SK-N-MC (cell line): ENCODE measurements at regions not wholly inside any gene's neighbourhood (a gene's known extent, or its start where the extent isn't known, plus 50 kb on each side); places are given as distances from the start of the nearest gene placed in this dataset.

Experiments
- DNase-seq: peaks from one replicate; pipeline ENCODE4 v3.0.0-alpha.2; 2011; ENCODE audit warnings: low read depth, low spot score
- H3K27ac ChIP-seq: fragments of 200-600 bp; sonication (generic); 2 replicates; pipeline ENCODE4 v1.5.1; 2016; ENCODE audit warnings: mixed run types
- H3K36me3 ChIP-seq: fragments of 200-600 bp; sonication (generic); 2 replicates; pipeline ENCODE4 v1.6.1; 2017; ENCODE audit warnings: antibody characterized with exemption, low read length, mixed read lengths; ENCODE audit not compliant: insufficient read depth
- H3K4me3 ChIP-seq: fragments of 200-600 bp; sonication (generic); 2 replicates; pipeline ENCODE4 v1.5.1; 2016
- H3K9ac ChIP-seq: fragments of 200-600 bp; sonication (generic); 2 replicates; pipeline ENCODE4 v1.8.0; 2017; ENCODE audit warnings: mixed run types, mixed read lengths; ENCODE audit not compliant: insufficient read length
- H3K9me3 ChIP-seq: fragments of 200-600 bp; sonication (generic); 2 replicates; pipeline ENCODE4 v1.6.1; 2017; ENCODE audit warnings: low read depth, mild to moderate bottlenecking, antibody characterized with exemption, low read length, moderate library complexity, mixed read lengths
- EZH2 ChIP-seq: fragments of 200-600 bp; sonication (generic); IDR thresholded peaks from one replicate; pipeline ENCODE4 v1.6.1; 2017; ENCODE audit warnings: antibody characterized with exemption
- FOXP2 ChIP-seq: optimal IDR thresholded peaks from 2 replicates; pipeline ENCODE3; 2011; ENCODE audit warnings: mild to moderate bottlenecking, moderate library complexity; ENCODE audit not compliant: insufficient read depth; ENCODE audit errors: extremely low read length, control extremely low read depth
- POLR2AphosphoS5 ChIP-seq: IDR thresholded peaks from 2 replicates; pipeline ENCODE4 v1.6.1; 2012; ENCODE audit warnings: mild to moderate bottlenecking, low read depth, low read length, borderline replicate concordance

DNA sequence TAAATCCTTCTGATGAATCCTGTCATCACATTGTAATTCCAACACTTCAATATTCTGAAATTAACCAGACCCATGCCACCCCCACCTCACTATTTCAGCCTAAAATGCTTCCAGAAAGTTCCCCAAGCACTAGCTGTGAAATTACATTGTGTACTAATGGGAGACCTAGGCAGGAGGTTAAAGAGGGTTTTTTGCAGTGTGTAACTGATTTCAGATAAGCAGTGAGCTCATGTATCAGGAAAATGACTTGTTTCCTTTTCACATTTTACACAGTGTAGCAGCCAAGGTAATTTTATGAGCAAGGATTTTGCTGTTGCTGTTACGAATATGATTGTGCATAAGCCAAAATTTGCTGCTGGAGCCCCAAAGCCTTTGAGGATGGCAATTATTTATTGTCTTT is 129.0 kb downstream of the INHBA start:
- no peak overlapping the region for H3K9ac ChIP-seq
- TF ChIP-seq POLR2AphosphoS5 (no peak), EZH2 (no peak), FOXP2 (no peak)
- no peaks in the 10 kb centered on the region for H3K9me3 ChIP-seq
- H3K27ac ChIP-seq = no peak overlapping the region
- no peaks in the 10 kb centered on the region for H3K36me3 ChIP-seq
- DNase-seq = no peak
- no peak overlapping the region for H3K4me3 ChIP-seq

DNA sequence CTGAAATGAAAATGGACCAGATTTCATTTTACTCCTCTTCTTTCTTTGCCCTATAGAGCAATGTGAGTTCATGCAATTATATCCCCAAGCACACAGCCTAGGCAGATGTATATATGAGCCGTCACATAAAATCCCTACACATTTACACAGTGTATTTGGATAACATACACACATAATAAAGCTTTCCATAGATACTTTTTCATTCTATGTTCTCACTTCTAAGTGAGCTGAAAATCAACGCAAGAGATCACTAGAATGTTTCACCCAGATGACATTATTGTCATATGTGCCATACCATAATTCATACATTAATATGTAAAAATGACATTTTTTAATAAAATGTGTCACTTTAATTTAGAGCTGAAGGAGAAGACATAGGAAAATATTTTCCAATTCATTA is 129.4 kb downstream of the INHBA start:
- no peak overlapping the region for H3K27ac ChIP-seq
- no peak for TF ChIP-seq FOXP2
- TF ChIP-seq POLR2AphosphoS5 = no peak
- no peak for TF ChIP-seq EZH2
- H3K36me3 ChIP-seq = no peaks in the 10 kb centered on the region
- H3K4me3 ChIP-seq = no peak overlapping the region
- H3K9ac ChIP-seq = no peak overlapping the region
- no peaks in the 10 kb centered on the region for H3K9me3 ChIP-seq
- DNase-seq = no peak

DNA sequence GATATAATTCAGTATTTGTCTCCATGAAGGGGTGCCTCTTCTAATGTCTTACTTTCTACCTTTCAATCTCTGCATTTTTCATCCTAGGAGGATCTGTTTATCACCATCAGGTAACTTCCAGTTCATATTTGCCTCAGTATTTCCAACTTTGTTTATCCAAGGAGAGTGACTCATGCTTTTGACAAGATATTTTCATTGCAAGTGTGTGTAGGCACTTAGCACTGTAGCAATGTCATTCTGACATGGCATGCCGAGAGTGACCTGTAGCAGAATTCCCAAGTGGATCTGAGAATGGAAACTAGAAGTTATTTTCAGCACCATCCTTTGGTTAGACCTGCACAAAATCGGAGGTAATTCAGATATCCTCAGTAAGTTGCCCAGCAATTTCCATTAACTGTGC is 129.9 kb downstream of the INHBA start:
- no peaks in the 10 kb centered on the region for H3K9me3 ChIP-seq
- no peak overlapping the region for H3K4me3 ChIP-seq
- H3K9ac ChIP-seq = no peak overlapping the region
- no peaks in the 10 kb centered on the region for H3K36me3 ChIP-seq
- no peak for TF ChIP-seq FOXP2
- TF ChIP-seq EZH2 = no peak
- no peak for TF ChIP-seq POLR2AphosphoS5
- no peak overlapping the region for H3K27ac ChIP-seq
- no peak for DNase-seq

DNA sequence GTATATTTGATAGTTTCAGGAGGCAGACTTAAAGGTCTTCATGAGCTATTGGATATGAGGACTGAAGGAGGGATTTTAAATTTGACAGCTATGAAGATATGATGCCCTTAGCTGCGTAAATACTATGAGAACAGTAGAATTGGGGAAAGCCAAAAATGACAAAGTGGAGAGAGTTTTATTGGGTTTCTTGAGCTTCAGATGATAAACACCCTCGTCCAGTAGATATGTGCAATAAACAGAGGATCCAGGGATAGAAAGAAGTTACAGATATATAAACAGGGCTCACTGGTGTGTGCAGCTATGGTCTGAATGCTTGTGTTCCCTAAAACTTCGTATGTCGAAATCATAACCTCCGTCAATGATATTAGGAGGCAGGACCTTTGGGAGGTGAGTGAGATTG is 131.3 kb downstream of the INHBA start:
- no peaks in the 10 kb centered on the region for H3K36me3 ChIP-seq
- H3K4me3 ChIP-seq = no peak overlapping the region
- H3K9me3 ChIP-seq = no peaks in the 10 kb centered on the region
- no peak for DNase-seq
- TF ChIP-seq POLR2AphosphoS5 (no peak), FOXP2 (no peak), EZH2 (no peak)
- H3K27ac ChIP-seq = no peak overlapping the region
- H3K9ac ChIP-seq = no peak overlapping the region

DNA sequence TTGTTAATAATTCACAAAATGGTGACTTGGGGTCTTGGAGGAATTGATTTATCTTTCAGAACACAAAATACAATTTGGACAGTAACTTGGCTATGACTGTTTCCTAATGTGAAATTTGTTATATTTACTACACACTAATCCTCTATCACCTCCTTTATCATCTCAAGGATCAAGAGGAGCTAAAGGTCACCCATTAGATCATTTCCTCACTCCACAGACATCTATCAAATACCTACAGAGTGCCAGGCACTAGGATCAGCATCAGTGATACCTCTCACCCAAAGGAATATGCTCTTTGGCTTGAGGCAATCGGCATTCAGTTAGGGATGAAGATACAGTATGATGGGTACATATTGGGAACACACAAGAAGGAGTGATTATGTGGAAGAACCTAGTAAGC is 132.1 kb downstream of the INHBA start:
- no peaks in the 10 kb centered on the region for H3K9me3 ChIP-seq
- no peak overlapping the region for H3K27ac ChIP-seq
- H3K36me3 ChIP-seq = no peaks in the 10 kb centered on the region
- no peak overlapping the region for H3K9ac ChIP-seq
- no peak overlapping the region for H3K4me3 ChIP-seq
- DNase-seq = no peak
- no peak for TF ChIP-seq EZH2
- TF ChIP-seq POLR2AphosphoS5 = no peak
- no peak for TF ChIP-seq FOXP2

DNA sequence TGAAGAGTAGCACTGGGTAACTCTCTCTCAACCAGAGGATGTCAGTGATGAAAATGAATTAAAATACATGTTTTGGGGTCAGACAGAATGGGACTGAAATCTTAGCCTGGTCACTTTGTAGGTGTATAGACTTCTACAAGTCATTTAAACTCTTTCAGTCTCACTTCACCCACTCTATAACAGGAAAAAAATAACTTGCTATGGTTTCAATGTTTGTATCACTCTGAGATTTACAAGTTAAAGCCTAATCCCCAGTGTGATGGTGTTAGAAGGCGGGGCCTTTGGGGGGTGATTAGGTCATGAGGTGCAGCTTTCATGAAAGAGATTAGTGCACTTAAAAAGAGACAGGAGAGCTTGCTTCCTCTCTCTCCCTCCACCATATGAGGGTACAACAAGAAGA is 134.8 kb downstream of the INHBA start:
- no peaks in the 10 kb centered on the region for H3K36me3 ChIP-seq
- H3K9ac ChIP-seq = no peak overlapping the region
- H3K4me3 ChIP-seq = no peak overlapping the region
- no peak for DNase-seq
- H3K27ac ChIP-seq = no peak overlapping the region
- H3K9me3 ChIP-seq = no peaks in the 10 kb centered on the region
- no peak for TF ChIP-seq EZH2
- TF ChIP-seq POLR2AphosphoS5 = no peak
- TF ChIP-seq FOXP2 = no peak

DNA sequence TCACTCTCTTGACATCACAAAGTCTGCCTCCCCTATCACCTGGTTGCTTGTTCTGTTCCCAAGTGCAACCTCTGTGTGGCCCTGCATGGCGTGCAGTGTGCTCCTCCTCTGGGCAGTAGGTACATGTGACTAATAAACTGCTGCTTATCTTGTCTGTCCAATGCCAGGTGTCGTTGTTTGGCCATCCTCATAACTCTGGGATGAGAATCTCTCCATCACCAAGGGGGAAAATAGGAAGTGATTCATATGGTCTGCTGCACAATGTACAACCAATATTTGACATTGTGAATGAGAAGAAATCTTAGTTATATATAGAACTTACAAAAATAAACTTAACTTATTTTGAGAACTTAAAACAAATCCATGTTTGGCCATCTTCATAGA is 135.2 kb downstream of the INHBA start:
- Histone ChIP-seq H3K9ac (no peak overlapping the region), H3K36me3 (no peaks in the 10 kb centered on the region), H3K27ac (no peak overlapping the region), H3K4me3 (no peak overlapping the region), H3K9me3 (no peaks in the 10 kb centered on the region)
- DNase-seq = no peak
- TF ChIP-seq EZH2 (no peak), FOXP2 (no peak), POLR2AphosphoS5 (no peak)

DNA sequence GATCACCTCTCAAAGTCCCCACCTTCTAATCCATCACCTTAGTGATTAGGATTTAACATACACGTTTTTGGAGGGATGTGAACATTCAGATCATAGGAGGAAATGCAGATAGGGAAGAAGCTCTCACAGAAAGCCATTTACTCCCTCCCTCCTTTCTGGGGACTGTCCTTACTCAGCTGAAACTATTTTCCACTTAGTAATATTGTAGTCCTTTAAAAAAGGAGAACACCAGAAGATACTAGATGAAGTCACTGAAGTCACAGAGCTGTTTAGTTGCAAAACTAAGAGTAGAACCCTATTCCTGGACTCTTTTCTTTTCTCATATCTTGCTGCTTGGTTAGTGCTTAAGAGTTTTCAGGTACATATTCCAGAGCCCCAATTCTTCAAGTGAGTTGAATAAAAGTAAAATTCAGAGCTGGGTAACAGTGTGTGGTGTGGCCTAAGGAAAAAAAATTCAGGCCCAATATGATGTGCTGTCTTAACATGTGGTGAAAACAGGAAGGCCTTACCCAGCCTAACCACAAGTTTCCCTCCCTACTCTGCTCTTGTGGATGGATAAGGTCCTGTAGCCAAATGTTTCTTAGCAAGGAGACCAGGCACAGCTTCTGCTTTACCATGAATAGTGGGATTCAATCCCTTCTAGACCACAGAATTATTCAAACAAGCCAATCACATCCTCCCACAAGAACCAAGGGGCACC is 135.7 kb downstream of the INHBA start:
- Histone ChIP-seq H3K36me3 (no peaks in the 10 kb centered on the region), H3K4me3 (no peak overlapping the region), H3K9me3 (no peaks in the 10 kb centered on the region), H3K27ac (no peak overlapping the region), H3K9ac (no peak overlapping the region)
- TF ChIP-seq POLR2AphosphoS5 = no peak
- DNase-seq = no peak

DNA sequence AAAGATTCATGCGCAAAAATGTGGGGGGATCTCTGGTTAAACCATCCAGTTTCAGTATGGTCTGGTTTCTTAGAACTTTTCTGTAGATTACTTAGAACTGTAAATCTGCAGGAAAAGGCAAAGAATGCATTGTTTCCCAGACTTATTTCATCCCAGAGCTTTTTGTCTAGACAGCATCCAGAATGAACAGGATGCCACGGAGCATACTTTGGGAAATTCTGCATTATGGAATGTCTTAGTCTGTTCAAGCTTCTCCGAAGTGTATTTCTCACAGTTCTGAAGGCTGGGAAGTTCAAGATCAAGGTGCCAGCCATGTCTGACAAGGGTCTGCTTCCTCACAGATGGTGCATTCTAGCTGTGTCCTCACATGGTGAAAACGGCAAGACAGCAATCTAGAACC is 136.3 kb downstream of the INHBA start:
- no peak overlapping the region for H3K9ac ChIP-seq
- H3K9me3 ChIP-seq = no peaks in the 10 kb centered on the region
- no peak for TF ChIP-seq POLR2AphosphoS5
- no peak for TF ChIP-seq EZH2
- no peak for TF ChIP-seq FOXP2
- H3K36me3 ChIP-seq = no peaks in the 10 kb centered on the region
- no peak overlapping the region for H3K4me3 ChIP-seq
- no peak overlapping the region for H3K27ac ChIP-seq
- DNase-seq = no peak
